ENCODE measurements at regions not wholly inside any gene's neighbourhood (a gene's known extent, or its start where the extent isn't known, plus 50 kb on each side); places are given as distances from the start of the nearest gene placed in this dataset.
"Not testable (repeated sequence)": the region's sequence is repeated elsewhere in the genome, so short reads cannot be mapped to it uniquely, and the experiment has no call there.

DNA sequence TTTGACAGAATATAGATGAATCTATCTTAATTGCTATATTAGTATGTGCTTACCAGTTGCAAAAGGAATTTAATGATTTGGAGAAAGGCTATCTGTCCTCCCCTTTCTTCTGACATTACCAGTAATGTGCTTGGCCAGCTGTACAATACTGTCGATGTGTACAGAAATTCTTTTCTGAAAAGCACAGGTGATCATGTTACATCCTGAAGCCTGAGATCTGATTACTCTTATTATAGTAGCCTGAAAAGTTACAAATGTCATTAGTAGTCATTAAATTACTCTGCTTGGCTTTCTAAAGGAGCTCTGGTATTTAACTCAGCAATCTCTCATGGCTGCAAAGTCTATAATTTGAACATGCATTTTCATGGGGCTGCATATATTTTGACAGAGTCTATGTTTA, 209.8 kb downstream of the PTPRC start:
- peaks cover 8% of the 10 kb centered on the region; the same call in 1 of the 2 replicates for H3F3A ChIP-seq (ENCODE audit: insufficient read depth, low read length)
- no peaks in the 10 kb centered on the region for H4K20me1 ChIP-seq (ENCODE audit: insufficient read depth, low read length)
- no peak overlapping the region for H3K9ac ChIP-seq (ENCODE audit: low read length)
- no peaks in the 10 kb centered on the region for H3K27me3 ChIP-seq (ENCODE audit: insufficient read depth, low read length)
- H3K9me2 ChIP-seq (ENCODE audit: low read depth, low read length): no peaks in the 10 kb centered on the region
- no peak overlapping the region for H2AFZ ChIP-seq (ENCODE audit: low read length)
- 0 out of 2 replicates have a peak, but pooled peaks cover 5% of the 10 kb centered on the region for H3K79me2 ChIP-seq (ENCODE audit: insufficient read depth, low read length)
- H3K4me2 ChIP-seq (ENCODE audit: low read length): no peak overlapping the region
- no peak overlapping the region for H3K27ac ChIP-seq (ENCODE audit: low read depth, low read length, poor library complexity, severe bottlenecking)
- TF ChIP-seq EZH2 (IDR thresholded peaks at IDR 0.05; ENCODE audit: borderline replicate concordance, low read length): no peak
- TF ChIP-seq, protein P1, sequence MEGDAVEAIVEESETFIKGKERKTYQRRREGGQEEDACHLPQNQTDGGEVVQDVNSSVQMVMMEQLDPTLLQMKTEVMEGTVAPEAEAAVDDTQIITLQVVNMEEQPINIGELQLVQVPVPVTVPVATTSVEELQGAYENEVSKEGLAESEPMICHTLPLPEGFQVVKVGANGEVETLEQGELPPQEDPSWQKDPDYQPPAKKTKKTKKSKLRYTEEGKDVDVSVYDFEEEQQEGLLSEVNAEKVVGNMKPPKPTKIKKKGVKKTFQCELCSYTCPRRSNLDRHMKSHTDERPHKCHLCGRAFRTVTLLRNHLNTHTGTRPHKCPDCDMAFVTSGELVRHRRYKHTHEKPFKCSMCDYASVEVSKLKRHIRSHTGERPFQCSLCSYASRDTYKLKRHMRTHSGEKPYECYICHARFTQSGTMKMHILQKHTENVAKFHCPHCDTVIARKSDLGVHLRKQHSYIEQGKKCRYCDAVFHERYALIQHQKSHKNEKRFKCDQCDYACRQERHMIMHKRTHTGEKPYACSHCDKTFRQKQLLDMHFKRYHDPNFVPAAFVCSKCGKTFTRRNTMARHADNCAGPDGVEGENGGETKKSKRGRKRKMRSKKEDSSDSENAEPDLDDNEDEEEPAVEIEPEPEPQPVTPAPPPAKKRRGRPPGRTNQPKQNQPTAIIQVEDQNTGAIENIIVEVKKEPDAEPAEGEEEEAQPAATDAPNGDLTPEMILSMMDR (IDR thresholded peaks at IDR 0.05; ENCODE audit: low read length): no peak
- H3K36me3 ChIP-seq (ENCODE audit: insufficient read depth, low read length): peaks cover 76% of the 10 kb centered on the region
- H3K4me1 ChIP-seq (ENCODE audit: insufficient read depth, low read length, severe bottlenecking): no peaks in the 10 kb centered on the region
- no peak overlapping the region for H3K4me3 ChIP-seq (ENCODE audit: low read depth, low read length, poor library complexity, severe bottlenecking)
- H3K9me3 ChIP-seq (ENCODE audit: low read length): no peaks in the 10 kb centered on the region

DNA sequence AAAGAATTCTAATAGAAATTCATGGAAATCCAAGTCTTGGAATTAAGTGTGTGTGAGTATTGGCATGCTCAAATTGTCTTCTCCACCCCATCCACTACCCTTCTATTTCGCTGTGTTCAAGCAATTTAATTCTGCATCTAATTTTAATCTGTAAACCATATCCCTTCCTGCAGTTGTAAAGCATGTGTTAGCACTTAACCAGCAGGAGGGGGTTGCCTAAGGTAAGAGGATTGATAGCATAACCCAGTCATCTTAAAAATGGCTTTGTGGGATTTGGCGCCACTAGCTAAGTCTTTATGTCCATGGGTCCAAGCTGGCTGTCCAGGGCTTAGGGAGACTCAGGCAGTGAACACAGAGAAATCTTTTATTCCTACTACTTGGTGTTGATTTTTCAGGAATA, 210.3 kb downstream of the PTPRC start:
- H3K4me3 ChIP-seq (ENCODE audit: low read depth, low read length, poor library complexity, severe bottlenecking): no peak overlapping the region
- peaks cover 78% of the 10 kb centered on the region for H3K36me3 ChIP-seq (ENCODE audit: insufficient read depth, low read length)
- H3F3A ChIP-seq (ENCODE audit: insufficient read depth, low read length): 0 out of 2 replicates have a peak, but pooled peaks cover 5% of the 10 kb centered on the region
- no peaks in the 10 kb centered on the region for H3K9me2 ChIP-seq (ENCODE audit: low read depth, low read length)
- 0 out of 2 replicates have a peak, but pooled peaks cover 5% of the 10 kb centered on the region for H3K79me2 ChIP-seq (ENCODE audit: insufficient read depth, low read length)
- H3K9me3 ChIP-seq (ENCODE audit: low read length): no peaks in the 10 kb centered on the region
- no peak overlapping the region for H2AFZ ChIP-seq (ENCODE audit: low read length)
- no peaks in the 10 kb centered on the region for H4K20me1 ChIP-seq (ENCODE audit: insufficient read depth, low read length)
- TF ChIP-seq EZH2 (IDR thresholded peaks at IDR 0.05; ENCODE audit: borderline replicate concordance, low read length): no peak
- TF ChIP-seq, protein P1 (IDR thresholded peaks at IDR 0.05; ENCODE audit: low read length): no peak
- H3K4me2 ChIP-seq (ENCODE audit: low read length): no peak overlapping the region
- no peak overlapping the region for H3K9ac ChIP-seq (ENCODE audit: low read length)
- H3K27me3 ChIP-seq (ENCODE audit: insufficient read depth, low read length): no peaks in the 10 kb centered on the region
- no peaks in the 10 kb centered on the region for H3K4me1 ChIP-seq (ENCODE audit: insufficient read depth, low read length, severe bottlenecking)
- H3K27ac ChIP-seq (ENCODE audit: low read depth, low read length, poor library complexity, severe bottlenecking): no peak overlapping the region

DNA sequence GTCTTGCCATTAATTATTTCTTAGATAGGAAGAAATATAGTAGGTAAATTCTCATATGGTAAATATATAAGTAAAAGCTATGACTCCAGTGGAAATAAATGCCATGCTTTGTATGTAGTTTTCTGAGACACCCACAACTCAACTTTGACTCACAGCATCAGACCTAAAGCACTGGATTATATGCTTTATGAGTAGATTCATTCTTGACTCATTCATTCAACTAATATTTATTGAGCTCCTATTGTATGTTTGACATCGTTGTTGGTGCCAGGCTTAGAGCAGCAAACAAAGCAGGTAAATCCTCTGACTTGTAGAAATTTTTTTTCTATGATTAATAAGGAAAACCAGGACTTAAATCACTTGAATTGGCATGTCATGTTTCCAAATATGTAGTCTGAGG, 211.4 kb downstream of the PTPRC start:
- no peaks in the 10 kb centered on the region for H3F3A ChIP-seq (ENCODE audit: insufficient read depth, low read length)
- H3K36me3 ChIP-seq (ENCODE audit: insufficient read depth, low read length): peaks cover 81% of the 10 kb centered on the region
- no peak for TF ChIP-seq EZH2 (IDR thresholded peaks at IDR 0.05; ENCODE audit: borderline replicate concordance, low read length)
- TF ChIP-seq, protein P1 (IDR thresholded peaks at IDR 0.05; ENCODE audit: low read length): no peak
- H3K4me1 ChIP-seq (ENCODE audit: insufficient read depth, low read length, severe bottlenecking): no peaks in the 10 kb centered on the region
- H3K4me3 ChIP-seq (ENCODE audit: low read depth, low read length, poor library complexity, severe bottlenecking): no peak overlapping the region
- no peaks in the 10 kb centered on the region for H4K20me1 ChIP-seq (ENCODE audit: insufficient read depth, low read length)
- H3K27ac ChIP-seq (ENCODE audit: low read depth, low read length, poor library complexity, severe bottlenecking): no peak overlapping the region
- no peaks in the 10 kb centered on the region for H3K9me2 ChIP-seq (ENCODE audit: low read depth, low read length)
- 0 out of 2 replicates have a peak, but pooled peaks cover 5% of the 10 kb centered on the region for H3K79me2 ChIP-seq (ENCODE audit: insufficient read depth, low read length)
- no peak overlapping the region for H3K9ac ChIP-seq (ENCODE audit: low read length)
- no peaks in the 10 kb centered on the region for H3K27me3 ChIP-seq (ENCODE audit: insufficient read depth, low read length)
- no peak overlapping the region for H2AFZ ChIP-seq (ENCODE audit: low read length)
- H3K4me2 ChIP-seq (ENCODE audit: low read length): no peak overlapping the region
- no peaks in the 10 kb centered on the region for H3K9me3 ChIP-seq (ENCODE audit: low read length)

DNA sequence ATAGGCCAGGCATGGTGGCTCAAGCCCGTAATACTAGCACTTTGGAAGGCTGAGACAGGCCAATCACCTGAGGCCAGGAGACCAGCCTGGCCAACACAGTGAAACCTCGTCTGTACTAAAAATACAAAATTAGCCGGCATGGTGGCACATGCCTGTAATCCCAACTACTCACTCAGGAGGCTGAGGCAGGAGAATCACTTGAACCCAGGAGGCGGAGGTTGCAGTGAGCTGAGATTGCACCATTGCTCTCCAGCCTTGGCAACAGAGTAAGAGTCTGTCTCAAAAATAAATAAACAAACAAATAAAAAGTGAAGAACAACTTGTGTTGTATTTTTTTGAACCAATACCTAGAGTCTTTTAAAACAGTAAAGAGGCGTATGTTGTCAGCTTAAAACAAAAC, 212.1 kb downstream of the PTPRC start:
- H2AFZ ChIP-seq (ENCODE audit: low read length); H3K9me3 ChIP-seq (ENCODE audit: low read length); H3K27me3 ChIP-seq (ENCODE audit: insufficient read depth, low read length); H3K4me3 ChIP-seq (ENCODE audit: low read depth, low read length, poor library complexity, severe bottlenecking); H4K20me1 ChIP-seq (ENCODE audit: insufficient read depth, low read length); H3K27ac ChIP-seq (ENCODE audit: low read depth, low read length, poor library complexity, severe bottlenecking); H3K4me2 ChIP-seq (ENCODE audit: low read length); H3K9ac ChIP-seq (ENCODE audit: low read length); H3K4me1 ChIP-seq (ENCODE audit: insufficient read depth, low read length, severe bottlenecking); H3K9me2 ChIP-seq (ENCODE audit: low read depth, low read length); H3K79me2 ChIP-seq (ENCODE audit: insufficient read depth, low read length); H3F3A ChIP-seq (ENCODE audit: insufficient read depth, low read length): not testable (repeated sequence)
- peaks cover 80% of the 10 kb centered on the region for H3K36me3 ChIP-seq (ENCODE audit: insufficient read depth, low read length)

All from OCI-LY1 (cell line).